Gastrocnemius medialis (tissue), 4 donors: ENCODE measurements at regions not wholly inside any gene's neighbourhood (a gene's known extent, or its start where the extent isn't known, plus 50 kb on each side); places are given as distances from the start of the nearest gene placed in this dataset.

ENCODE experiments used
- ATAC-seq, 2 donors: fragments of 150-250 bp; one replicate each; pipeline ENCODE4 v1.9.1; 2016
- DNase-seq, 2 donors: peaks; one replicate each; pipeline ENCODE4 v3.0.0-alpha.2; 2019
- H3K27ac ChIP-seq, 4 donors: fragments of 200-600 bp; sonication (generic); 1 replicate in 1 of 4; 2 replicates in 3 of 4; pipeline ENCODE4 v1.5.1; 2016 to 2018; ENCODE audit warnings: mild to moderate bottlenecking in 2 of 4, moderate library complexity in 1 of 4
- H3K27me3 ChIP-seq, 3 donors: fragments of 200-600 bp; sonication (generic) in 2 of 3; 1 replicate in 1 of 3; 2 replicates in 2 of 3; pipeline versions ENCODE4 v1.5.1 to v1.6.0; 2016 to 2019; ENCODE audit warnings: mild to moderate bottlenecking in 1 of 3, moderate library complexity in 1 of 3
- H3K36me3 ChIP-seq, 2 donors: fragments of 200-600 bp; sonication (generic) in 1 of 2; one replicate each; pipeline ENCODE4 v1.5.1; 2017 to 2018
- H3K4me1 ChIP-seq, 2 donors: fragments of 200-600 bp; sonication (generic) in 1 of 2; one replicate each; pipeline ENCODE4 v1.5.1; 2016 to 2017; ENCODE audit warnings: mild to moderate bottlenecking in 2 of 2
- H3K4me3 ChIP-seq, 4 donors: fragments of 200-600 bp; sonication (generic) in 3 of 4; 1 replicate in 1 of 4; 2 replicates in 3 of 4; pipeline ENCODE4 v1.5.1; 2016 to 2019; ENCODE audit warnings: mild to moderate bottlenecking in 2 of 4
- H3K9me3 ChIP-seq, 3 donors: fragments of 200-600 bp; sonication (generic) in 2 of 3; 1 replicate in 1 of 3; 2 replicates in 2 of 3; pipeline ENCODE4 v1.5.1; 2016 to 2019
- CTCF ChIP-seq, 5 experiments: fragments of 450-650 bp in 3 of 5; fragments of 200-600 bp in 2 of 5; sonication (generic) in 2 of 5; IDR thresholded peaks in 4 of 5; conservative IDR thresholded peaks in 1 of 5; 1 replicate in 4 of 5; 2 replicates in 1 of 5; pipeline ENCODE4 v1.5.1; 2016 to 2019; ENCODE audit warnings: antibody characterized with exemption in 5 of 5, mild to moderate bottlenecking in 3 of 5, moderate library complexity in 3 of 5
- POLR2A ChIP-seq, 2 donors: fragments of 450-650 bp; IDR thresholded peaks; one replicate each; pipeline ENCODE4 v1.6.1; 2017; ENCODE audit warnings: antibody characterized with exemption in 2 of 2, mild to moderate bottlenecking in 2 of 2, moderate library complexity in 2 of 2
- in situ Hi-C, 4 donors: fragments of 200-750 bp; cut with MboI; loops; one replicate each; pipeline versions ENCODE4 v1.15.0 to v1.8.0; 2017; ENCODE audit warnings: low sequenced_read_pairs in 4 of 4
- intact Hi-C: fragments of 100-400 bp; cut with DNase I; formaldehyde crosslinking; loops from one replicate; pipeline ENCODE4 v1.15.1; 2023; ENCODE audit warnings: low total_unique reads

GRCh38 chr19:31560086-31561060, 211.1 kb upstream of the TSHZ3 start:
- TF ChIP-seq CTCF (IDR thresholded peaks at IDR 0.05 in 4 of 5, conservative IDR thresholded peaks at IDR 0.05 in 1 of 5) (no peak), POLR2A (IDR thresholded peaks at IDR 0.05) (no peak)
- H3K27ac ChIP-seq = no peak overlapping the region
- ATAC-seq = no peak
- intact Hi-C loops (no loop called here), in situ Hi-C loops (no loop called here)
- H3K27me3 ChIP-seq = peaks cover 0 to 2% (median 0%) of the 10 kb centered on the region in 3 donors
- H3K4me3 ChIP-seq = no peak overlapping the region
- no peaks in the 10 kb centered on the region for H3K36me3 ChIP-seq
- no peak for DNase-seq
- H3K9me3 ChIP-seq = no peaks in the 10 kb centered on the region
- no peaks in the 10 kb centered on the region for H3K4me1 ChIP-seq

GRCh38 chr19:31562966-31563612, 213.9 kb upstream of the TSHZ3 start:
- Histone ChIP-seq H3K4me1 (no peaks in the 10 kb centered on the region), H3K4me3 (no peak overlapping the region), H3K27me3 (peaks cover 0 to 2% (median 0%) of the 10 kb centered on the region in 3 donors), H3K9me3 (no peaks in the 10 kb centered on the region), H3K36me3 (no peaks in the 10 kb centered on the region), H3K27ac (no peak overlapping the region)
- in situ Hi-C loops = no loop called here
- intact Hi-C loops = no loop called here
- TF ChIP-seq POLR2A (IDR thresholded peaks at IDR 0.05) = no peak
- TF ChIP-seq CTCF (IDR thresholded peaks at IDR 0.05 in 4 of 5, conservative IDR thresholded peaks at IDR 0.05 in 1 of 5) = no peak
- ATAC-seq = no peak
- DNase-seq = no peak

- H3K4me1 ChIP-seq = no peaks in the 10 kb centered on the region
- ATAC-seq (no peak), DNase-seq (no peak)
- H3K27me3 ChIP-seq = no peaks in the 10 kb centered on the region
- no peaks in the 10 kb centered on the region for H3K36me3 ChIP-seq
- H3K4me3 ChIP-seq = no peak overlapping the region
- no peak overlapping the region for H3K27ac ChIP-seq
- TF ChIP-seq POLR2A (IDR thresholded peaks at IDR 0.05) (no peak), CTCF (IDR thresholded peaks at IDR 0.05 in 4 of 5, conservative IDR thresholded peaks at IDR 0.05 in 1 of 5) (no peak)
- intact Hi-C loops (no loop called here), in situ Hi-C loops (no loop called here)
- no peaks in the 10 kb centered on the region for H3K9me3 ChIP-seq
Observed at GRCh38 chr19:31567776-31568175, 218.5 kb upstream of the TSHZ3 start.

- Histone ChIP-seq H3K4me1 (no peaks in the 10 kb centered on the region), H3K27me3 (no peaks in the 10 kb centered on the region), H3K27ac (no peak overlapping the region), H3K9me3 (no peaks in the 10 kb centered on the region), H3K4me3 (no peak overlapping the region), H3K36me3 (no peaks in the 10 kb centered on the region)
- in situ Hi-C loops (no loop called here), intact Hi-C loops (no loop called here)
- DNase-seq (no peak), ATAC-seq (no peak)
- TF ChIP-seq CTCF (IDR thresholded peaks at IDR 0.05 in 4 of 5, conservative IDR thresholded peaks at IDR 0.05 in 1 of 5) (no peak), POLR2A (IDR thresholded peaks at IDR 0.05) (no peak)
Observed at GRCh38 chr19:31568724-31569123, 219.5 kb upstream of the TSHZ3 start.
